Heart left ventricle (tissue), 16 donors: ENCODE measurements at regions not wholly inside any gene's neighbourhood (a gene's known extent, or its start where the extent isn't known, plus 50 kb on each side); places are given as distances from the start of the nearest gene placed in this dataset.

Experiments
- ATAC-seq, 4 donors: fragments of 200-7000 bp; cut with Tn5 transposase; one replicate each; pipeline ENCODE4 v1.9.1; 2020 to 2022; ENCODE audit warnings: moderate library complexity in 4 of 4, mild to moderate bottlenecking in 3 of 4, moderate number of reproducible peaks in 1 of 4
- DNase-seq, 5 donors: peaks; one replicate each; pipeline ENCODE4 v3.0.0-alpha.2; 2020
- H3K27ac ChIP-seq, 12 donors: fragments of 200-600 bp; sonication (generic) in 4 of 12; one replicate each; pipeline versions ENCODE4 v1.5.0 to v1.8.0; 2016 to 2022; ENCODE audit warnings: mild to moderate bottlenecking in 2 of 12
- H3K27me3 ChIP-seq, 9 donors: fragments of 200-600 bp; sonication (generic) in 2 of 9; one replicate each; pipeline versions ENCODE4 v1.5.1 to v1.8.0; 2016 to 2022; ENCODE audit warnings: mild to moderate bottlenecking in 3 of 9
- H3K36me3 ChIP-seq, 9 donors: fragments of 200-600 bp; sonication (generic) in 2 of 9; one replicate each; pipeline versions ENCODE4 v1.5.0 to v1.8.0; 2018 to 2022; ENCODE audit warnings: mild to moderate bottlenecking in 2 of 9
- H3K4me1 ChIP-seq, 12 donors: fragments of 200-600 bp; sonication (generic) in 4 of 12; one replicate each; pipeline versions ENCODE4 v1.5.0 to v1.8.0; 2016 to 2022; ENCODE audit warnings: mild to moderate bottlenecking in 3 of 12
- H3K4me3 ChIP-seq, 12 donors: fragments of 200-600 bp; sonication (generic) in 4 of 12; one replicate each; pipeline versions ENCODE4 v1.5.0 to v1.8.0; 2017 to 2022; ENCODE audit warnings: mild to moderate bottlenecking in 9 of 12, moderate library complexity in 4 of 12
- H3K9me3 ChIP-seq, 12 donors: fragments of 200-600 bp; sonication (generic) in 4 of 12; one replicate each; pipeline versions ENCODE4 v1.5.0 to v1.8.0; 2016 to 2022; ENCODE audit warnings: mild to moderate bottlenecking in 1 of 12
- POLR2A ChIP-seq, 2 donors: fragments of 450-650 bp; IDR thresholded peaks; one replicate each; pipeline ENCODE4 v1.6.1; 2017; ENCODE audit warnings: antibody characterized with exemption in 2 of 2, mild to moderate bottlenecking in 2 of 2, moderate library complexity in 2 of 2
- WGBS, 4 donors: extraction: QIAGEN DNeasy Blood & Tissue Kit in 2 of 4; methylation state at CpG; one replicate each; pipeline versions ENCODE4 v1.1.5 to v1.1.7; 2013 to 2018; 5-methylcytosine and 5-hydroxymethylcytosine counted together
- intact Hi-C, 10 donors: fragments of 100-400 bp; cut with DNase I; formaldehyde crosslinking; loops; one replicate each; pipeline versions ENCODE4 v1.11.1 to v1.14.2; 2022
- TF ChIP-seq, protein P1 (sequence below), 12 donors: fragments of 200-600 bp; sonication (generic) in 4 of 12; IDR thresholded peaks; one replicate each; pipeline versions ENCODE4 v1.5.0 to v1.8.0; 2018 to 2022; ENCODE audit warnings: antibody characterized with exemption in 12 of 12, mild to moderate bottlenecking in 5 of 12
- donor health status: ischemic (EF 13 %, LVEDD 7.1; RV severe dilation, severe dysfunction).
- donor health status: healthy with polysubstance abuse.
- donor health status: DM: no; HTN: yes; CAD: no.
- donor health status: DM: no; HTN: no; CAD: no.
- donor health status: ischemic (EF 25% LVEDD 6.9; RV normal size, moderate dysfunction).
- donor health status: ischemic (EF 25% LVEDD 5.7; RV mildly dilated, moderate dysfunction).
- donor health status: healthy.
- donor health status: DM: yes; HTN: yes; CAD: no.
- donor health status: ischemic (EF 35%, LVEDD 5.7; RV mildly dilated, moderate dysfunction).
- donor health status: nonischemic (EF 11% LVEDD 7.7; RV severe dilation, severe dysfunction).
- donor health status: DM: yes; HTN: yes; CAD: no.
- donor health status: PGD.
- donor health status: ischemic (EF 29% LVEDD 5.4; RV normal size, mild dysfunction).
- donor health status: nonischemic (EF 23%, LVEDD 6.1; RV moderate dilation, normal function).

DNA sequence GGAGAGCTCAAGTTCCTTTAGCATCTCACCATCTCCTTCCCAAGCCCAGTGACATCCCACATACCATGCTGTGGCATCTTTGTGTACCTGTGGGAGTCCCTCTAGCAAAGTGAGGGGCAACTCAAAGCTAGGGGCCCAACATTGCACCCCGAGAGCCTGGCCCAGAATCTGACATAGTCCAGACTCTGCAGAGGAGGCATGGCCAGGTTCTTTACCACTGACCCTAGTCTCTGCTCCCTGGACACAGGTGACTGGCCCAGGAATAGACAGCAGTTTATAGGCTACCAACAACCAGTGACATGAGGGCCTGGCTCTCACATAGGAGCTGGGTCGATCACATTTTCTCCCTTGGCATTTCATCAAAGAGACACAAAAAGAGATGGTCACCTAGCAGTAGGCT, 444.0 kb upstream of the ZMIZ1 start:
- ATAC-seq = no peak
- Histone ChIP-seq H3K9me3 (no peaks in the 10 kb centered on the region), H3K4me1 (peaks cover 0 to 13% (median 5%) of the 10 kb centered on the region in 12 donors), H3K27me3 (no peaks in the 10 kb centered on the region), H3K27ac (peak overlapping the region in 1 of 12 donors; percentile 61), H3K4me3 (no peak overlapping the region), H3K36me3 (no peaks in the 10 kb centered on the region)
- WGBS, 4 donors = 70 to 94% (median 90%) methylated on average over 2 of the region's 2 CpGs
- no peak for DNase-seq
- TF ChIP-seq, protein P1, sequence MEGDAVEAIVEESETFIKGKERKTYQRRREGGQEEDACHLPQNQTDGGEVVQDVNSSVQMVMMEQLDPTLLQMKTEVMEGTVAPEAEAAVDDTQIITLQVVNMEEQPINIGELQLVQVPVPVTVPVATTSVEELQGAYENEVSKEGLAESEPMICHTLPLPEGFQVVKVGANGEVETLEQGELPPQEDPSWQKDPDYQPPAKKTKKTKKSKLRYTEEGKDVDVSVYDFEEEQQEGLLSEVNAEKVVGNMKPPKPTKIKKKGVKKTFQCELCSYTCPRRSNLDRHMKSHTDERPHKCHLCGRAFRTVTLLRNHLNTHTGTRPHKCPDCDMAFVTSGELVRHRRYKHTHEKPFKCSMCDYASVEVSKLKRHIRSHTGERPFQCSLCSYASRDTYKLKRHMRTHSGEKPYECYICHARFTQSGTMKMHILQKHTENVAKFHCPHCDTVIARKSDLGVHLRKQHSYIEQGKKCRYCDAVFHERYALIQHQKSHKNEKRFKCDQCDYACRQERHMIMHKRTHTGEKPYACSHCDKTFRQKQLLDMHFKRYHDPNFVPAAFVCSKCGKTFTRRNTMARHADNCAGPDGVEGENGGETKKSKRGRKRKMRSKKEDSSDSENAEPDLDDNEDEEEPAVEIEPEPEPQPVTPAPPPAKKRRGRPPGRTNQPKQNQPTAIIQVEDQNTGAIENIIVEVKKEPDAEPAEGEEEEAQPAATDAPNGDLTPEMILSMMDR (IDR thresholded peaks at IDR 0.05) = no peak
- no peak for TF ChIP-seq POLR2A (IDR thresholded peaks at IDR 0.05)
- intact Hi-C loops = no loop called here

DNA sequence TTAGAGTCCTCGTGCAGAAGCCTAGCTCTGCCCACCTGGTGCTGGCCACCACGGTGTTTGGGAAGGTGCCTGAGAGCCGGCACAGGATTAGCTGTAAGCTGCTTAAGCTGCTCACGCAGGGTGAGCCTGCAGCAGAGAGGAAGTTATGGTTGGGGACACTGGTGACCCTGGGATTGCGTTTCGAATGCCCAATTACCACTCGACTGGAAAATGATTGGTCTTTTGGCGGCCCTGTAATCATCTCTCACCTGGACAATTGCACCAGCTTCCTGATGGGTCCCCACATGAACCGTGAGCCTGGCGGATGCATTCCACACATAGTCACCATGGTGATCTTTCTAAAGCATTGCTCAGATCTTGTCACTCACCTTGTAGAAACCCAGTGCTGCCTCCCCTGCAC, 442.3 kb upstream of the ZMIZ1 start:
- WGBS, 4 donors = 79 to 85% (median 82%) methylated on average over 10 of the region's 10 CpGs
- Histone ChIP-seq H3K9me3 (no peaks in the 10 kb centered on the region), H3K4me3 (no peak overlapping the region), H3K27ac (no peak overlapping the region), H3K36me3 (no peaks in the 10 kb centered on the region), H3K27me3 (no peaks in the 10 kb centered on the region), H3K4me1 (peaks cover 0 to 19% (median 6%) of the 10 kb centered on the region in 12 donors)
- ATAC-seq = no peak
- TF ChIP-seq, protein P1 (IDR thresholded peaks at IDR 0.05) = no peak
- TF ChIP-seq POLR2A (IDR thresholded peaks at IDR 0.05) = no peak
- DNase-seq = no peak
- intact Hi-C loops = no loop called here

DNA sequence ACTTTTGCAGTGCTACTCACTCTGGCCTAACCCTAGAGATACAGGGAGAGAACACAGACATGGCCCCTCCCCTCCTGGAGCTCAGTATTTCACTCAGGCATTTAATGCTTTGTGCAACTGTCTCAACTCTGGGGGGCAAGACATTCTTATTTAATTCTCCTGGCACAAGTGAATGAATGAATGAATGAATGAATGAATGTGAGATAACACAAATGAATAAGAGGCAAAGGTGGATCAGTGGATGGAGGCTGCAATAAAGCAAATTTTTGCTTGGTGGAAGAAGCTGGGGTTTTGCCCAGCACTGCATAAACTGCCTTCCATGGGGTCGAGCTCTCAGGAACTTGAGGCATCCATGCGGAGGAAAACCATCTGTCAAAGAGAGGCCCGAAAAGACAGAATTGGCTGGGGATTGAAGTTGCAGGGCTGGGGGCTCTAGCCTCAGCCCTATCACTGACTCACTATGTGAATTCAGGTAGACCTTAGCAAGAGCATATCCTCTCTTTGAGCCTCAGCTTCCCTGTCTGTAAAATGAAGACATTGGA, 441.4 kb upstream of the ZMIZ1 start:
- no peak for ATAC-seq
- Histone ChIP-seq H3K9me3 (no peaks in the 10 kb centered on the region), H3K4me3 (no peak overlapping the region), H3K27ac (no peak overlapping the region), H3K4me1 (peaks cover 0 to 26% (median 6%) of the 10 kb centered on the region in 12 donors), H3K27me3 (no peaks in the 10 kb centered on the region), H3K36me3 (no peaks in the 10 kb centered on the region)
- WGBS, 4 donors = 89 to 97% (median 94%) methylated on average over 3 of the region's 3 CpGs
- no peak for TF ChIP-seq POLR2A (IDR thresholded peaks at IDR 0.05)
- TF ChIP-seq, protein P1 (IDR thresholded peaks at IDR 0.05) = no peak
- intact Hi-C loops = no loop called here
- no peak for DNase-seq

DNA sequence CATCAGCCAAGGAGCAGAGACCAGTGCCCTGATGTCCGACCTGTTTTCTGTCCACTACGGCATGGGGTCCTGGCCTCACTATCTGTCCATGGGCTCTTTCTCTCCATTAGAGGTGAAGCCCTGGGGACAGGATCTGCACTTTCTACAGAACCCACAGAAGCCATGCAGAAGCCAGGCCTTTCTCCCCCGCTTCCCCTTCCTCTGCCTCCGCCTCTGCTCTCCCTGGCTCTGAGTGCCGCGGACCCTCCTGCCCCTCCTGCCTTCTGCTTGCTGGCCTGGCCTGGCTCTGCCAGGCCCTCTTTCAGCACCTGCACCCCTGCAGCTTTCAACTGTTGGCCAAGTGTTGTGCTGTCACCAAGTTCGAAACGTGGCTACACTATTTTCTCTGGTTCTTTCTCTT, 439.8 kb upstream of the ZMIZ1 start:
- peaks cover 0 to 20% (median 4%) of the 10 kb centered on the region in 12 donors for H3K4me1 ChIP-seq
- no peak for ATAC-seq
- H3K27me3 ChIP-seq = no peaks in the 10 kb centered on the region
- no peak for DNase-seq
- H3K9me3 ChIP-seq = no peaks in the 10 kb centered on the region
- intact Hi-C loops = no loop called here
- H3K36me3 ChIP-seq = no peaks in the 10 kb centered on the region
- 66 to 80% (median 77%) methylated on average over 8 of the region's 8 CpGs for WGBS, 4 donors
- no peak overlapping the region for H3K27ac ChIP-seq
- TF ChIP-seq, protein P1 (IDR thresholded peaks at IDR 0.05) = no peak
- no peak for TF ChIP-seq POLR2A (IDR thresholded peaks at IDR 0.05)
- no peak overlapping the region for H3K4me3 ChIP-seq
